H1 (cell line): ENCODE measurements at regions not wholly inside any gene's neighbourhood (a gene's known extent, or its start where the extent isn't known, plus 50 kb on each side); places are given as distances from the start of the nearest gene placed in this dataset.

ENCODE experiments used
- CTCF ChIA-PET: fragments of 300-600 bp; sonication (Branson Sonifier 250); formaldehyde crosslinking; loops from one replicate; lab custom pipeline; 2021; ENCODE audit not compliant: partially characterized antibody; lab: Charles Lee
- POLR2A ChIA-PET: fragments of 300-600 bp; sonication (Branson Sonifier 250); formaldehyde crosslinking; loops from one replicate; lab custom pipeline; 2021; ENCODE audit warnings: inconsistent platforms; ENCODE audit not compliant: partially characterized antibody; lab: Charles Lee
- DNase-seq, 2 experiments: peaks; one replicate each; pipeline versions ENCODE4 v3.0.0 to v3.0.0-alpha.2; 2010 to 2022; ENCODE audit warnings: low spot score in 2 of 2, low read depth in 1 of 2, mixed read lengths in 1 of 2
- FAIRE-seq: peaks from 2 replicates; lab custom pipeline; 2011; peaks lifted over from hg19 to GRCh38; lab: Jason Lieb, UNC
- H2AFZ ChIP-seq: 2 replicates; pipeline ENCODE4 v1.8.1; 2012; ENCODE audit warnings: low read length, inconsistent platforms
- H2AK5ac ChIP-seq: 2 replicates; pipeline ENCODE4 v1.6.1; 2013; ENCODE audit warnings: low read depth, low read length
- H2BK120ac ChIP-seq: replicated peaks from 2 replicates; pipeline ENCODE3; 2013; ENCODE audit warnings: low read depth, low read length, inconsistent platforms
- H2BK12ac ChIP-seq: 2 replicates; pipeline ENCODE4 v1.6.1; 2013; ENCODE audit warnings: low read depth, low read length
- H2BK15ac ChIP-seq: 2 replicates; pipeline ENCODE4 v1.6.1; 2013; ENCODE audit warnings: low read length
- H2BK20ac ChIP-seq: 2 replicates; pipeline ENCODE4 v1.6.1; 2013; ENCODE audit warnings: low read length
- H2BK5ac ChIP-seq: 2 replicates; pipeline ENCODE4 v1.6.1; 2013; ENCODE audit warnings: low read depth, low read length
- H3K14ac ChIP-seq: 2 replicates; pipeline ENCODE4 v1.6.1; 2013; ENCODE audit warnings: inconsistent platforms; ENCODE audit not compliant: insufficient read length
- H3K18ac ChIP-seq: 2 replicates; pipeline ENCODE4 v1.6.1; 2013; ENCODE audit warnings: low read length; ENCODE audit errors: extremely low read depth
- H3K23ac ChIP-seq: 2 replicates; pipeline ENCODE4 v1.6.1; 2013; ENCODE audit warnings: inconsistent platforms; ENCODE audit not compliant: insufficient read length
- H3K23me2 ChIP-seq: 2 replicates; pipeline ENCODE4 v1.6.1; 2013; ENCODE audit warnings: low read depth, low read length
- H3K27ac ChIP-seq: 2 replicates; pipeline ENCODE4 v1.6.1; 2011; ENCODE audit warnings: low read depth, low read length, inconsistent platforms
- H3K27me3 ChIP-seq, 4 experiments: replicated peaks in 1 of 4; 1 replicate in 1 of 4; 2 replicates in 3 of 4; pipeline versions ENCODE4 v1.6.1 to v1.8.1; 2011 to 2013; ENCODE audit warnings: low read length in 3 of 4, mild to moderate bottlenecking in 3 of 4, inconsistent platforms in 2 of 4, mixed read lengths in 2 of 4, moderate library complexity in 1 of 4; ENCODE audit not compliant: control insufficient read depth in 3 of 4, insufficient read depth in 3 of 4; ENCODE audit errors: extremely low read depth in 1 of 4
- H3K36me3 ChIP-seq, 4 experiments: 2 replicates each; pipeline versions ENCODE4 v1.6.1 to v1.8.1; 2011 to 2013; ENCODE audit warnings: mild to moderate bottlenecking in 4 of 4, low read length in 3 of 4, moderate library complexity in 2 of 4, control low read depth in 1 of 4, inconsistent platforms in 1 of 4; ENCODE audit not compliant: insufficient read depth in 4 of 4, control insufficient read depth in 2 of 4
- H3K4ac ChIP-seq: replicated peaks from 2 replicates; pipeline ENCODE3; 2013; ENCODE audit warnings: low read length, low read depth, mixed read lengths, inconsistent platforms; ENCODE audit not compliant: insufficient read length
- H3K4me1 ChIP-seq, 4 experiments: replicated peaks in 1 of 4; 1 replicate in 1 of 4; 2 replicates in 3 of 4; pipeline versions ENCODE4 v1.6.1 to v1.8.1; 2011 to 2013; ENCODE audit warnings: low read length in 3 of 4, inconsistent platforms in 2 of 4, mixed read lengths in 1 of 4; ENCODE audit not compliant: insufficient read depth in 4 of 4, control insufficient read depth in 3 of 4
- H3K4me2 ChIP-seq, 2 experiments: 2 replicates each; pipeline versions ENCODE4 v1.6.1 to v1.8.1; 2011 to 2013; ENCODE audit warnings: low read depth in 2 of 2, low read length in 2 of 2, control low read depth in 1 of 2, inconsistent platforms in 1 of 2, mild to moderate bottlenecking in 1 of 2; ENCODE audit not compliant: insufficient read depth in 1 of 2
- H3K4me3 ChIP-seq, 4 experiments: fragments of 200-600, 300-600 bp in 1 of 4; sonication (generic), shearing (Covaris generic), sonication (Bioruptor Twin) in 1 of 4; 2 replicates each; pipeline versions ENCODE4 v1.5.1 to v1.8.1; 2011 to 2016; ENCODE audit warnings: low read length in 4 of 4, low read depth in 3 of 4, control low read depth in 2 of 4, inconsistent platforms in 2 of 4, mild to moderate bottlenecking in 2 of 4, mixed read lengths in 1 of 4, moderate library complexity in 1 of 4; ENCODE audit not compliant: insufficient read depth in 2 of 4; ENCODE audit errors: extremely low read depth in 1 of 4
- H3K56ac ChIP-seq: replicated peaks from 2 replicates; pipeline ENCODE3; 2013; ENCODE audit warnings: low read depth, mild to moderate bottlenecking, mixed read lengths, low read length, inconsistent platforms; ENCODE audit not compliant: insufficient read length
- H3K79me1 ChIP-seq: 2 replicates; pipeline ENCODE4 v1.6.1; 2013; ENCODE audit warnings: low read depth, low read length, control low read depth
- H3K79me2 ChIP-seq, 2 experiments: 2 replicates each; pipeline versions ENCODE4 v1.6.1 to v1.8.1; 2012 to 2013; ENCODE audit warnings: low read length in 2 of 2, mild to moderate bottlenecking in 2 of 2, inconsistent platforms in 1 of 2; ENCODE audit not compliant: insufficient read depth in 2 of 2, control insufficient read depth in 1 of 2
- H3K9ac ChIP-seq, 4 experiments: replicated peaks in 1 of 4; 1 replicate in 1 of 4; 2 replicates in 3 of 4; pipeline versions ENCODE4 v1.6.1 to v1.8.1; 2011 to 2013; ENCODE audit warnings: low read depth in 3 of 4, low read length in 3 of 4, control low read depth in 2 of 4, mild to moderate bottlenecking in 2 of 4, moderate library complexity in 2 of 4, inconsistent platforms in 1 of 4; ENCODE audit errors: extremely low read depth in 1 of 4
- H3K9me3 ChIP-seq, 2 experiments: 2 replicates each; pipeline versions ENCODE4 v1.6.1 to v1.8.1; 2012 to 2013; ENCODE audit warnings: mild to moderate bottlenecking in 2 of 2, moderate library complexity in 2 of 2, control low read depth in 1 of 2, inconsistent platforms in 1 of 2, low read depth in 1 of 2, low read length in 1 of 2, mixed read lengths in 1 of 2; ENCODE audit not compliant: insufficient read depth in 2 of 2
- H4K20me1 ChIP-seq, 2 experiments: replicated peaks in 1 of 2; 2 replicates each; pipeline versions ENCODE3 to v1.8.1; 2011 to 2013; ENCODE audit warnings: inconsistent platforms in 2 of 2, low read length in 2 of 2, mild to moderate bottlenecking in 1 of 2; ENCODE audit not compliant: insufficient read depth in 2 of 2, control insufficient read depth in 1 of 2
- H4K5ac ChIP-seq: 2 replicates; pipeline ENCODE4 v1.6.1; 2013; ENCODE audit warnings: low read length, low read depth, mixed read lengths, inconsistent platforms; ENCODE audit not compliant: insufficient read length
- H4K8ac ChIP-seq: 2 replicates; pipeline ENCODE4 v1.8.0; 2013; ENCODE audit warnings: mild to moderate bottlenecking, moderate library complexity, low read length, inconsistent platforms; ENCODE audit not compliant: insufficient read depth; ENCODE audit errors: extremely low read depth
- H4K91ac ChIP-seq: replicated peaks from 2 replicates; pipeline ENCODE3; 2013; ENCODE audit warnings: low read length, mixed read lengths, inconsistent platforms; ENCODE audit not compliant: insufficient read length
- CBX8 ChIP-seq: fragments of 300-800, 300-1000 bp; sonication (generic); IDR thresholded peaks from 2 replicates; pipeline ENCODE4 v1.7.1; 2016; ENCODE audit warnings: low read depth, low read length, borderline replicate concordance
- FOSL1 ChIP-seq: IDR thresholded peaks from 2 replicates; pipeline ENCODE4 v1.6.1; 2011; ENCODE audit warnings: mild to moderate bottlenecking, low read depth, low read length, moderate library complexity; ENCODE audit not compliant: insufficient read depth
- HDAC2 ChIP-seq, 2 experiments: fragments of 300-600 bp in 1 of 2; sonication (generic) in 1 of 2; IDR thresholded peaks; 2 replicates each; pipeline ENCODE4 v1.6.1; 2011 to 2012; ENCODE audit warnings: low read depth in 2 of 2, low read length in 2 of 2, mild to moderate bottlenecking in 2 of 2, moderate library complexity in 2 of 2, borderline replicate concordance in 1 of 2, inconsistent platforms in 1 of 2
- POU5F1 ChIP-seq: IDR thresholded peaks from 2 replicates; pipeline ENCODE4 v1.6.1; 2011; ENCODE audit warnings: low read depth, mild to moderate bottlenecking, low read length, moderate library complexity
- RFX5 ChIP-seq: IDR thresholded peaks from 2 replicates; pipeline ENCODE4 v1.6.1; 2011; ENCODE audit warnings: low read depth, low read length, improper control_type of control experiment, borderline replicate concordance
- SIRT6 ChIP-seq: IDR thresholded peaks from one replicate; pipeline ENCODE4 v1.7.1; 2012; ENCODE audit warnings: low read length, inconsistent platforms
- TEAD4 ChIP-seq: IDR thresholded peaks from 2 replicates; pipeline ENCODE4 v1.6.1; 2012; ENCODE audit warnings: low read depth, low read length, inconsistent platforms, mixed read lengths
- WGBS, 2 experiments: shearing (Covaris generic) in 1 of 2; methylation state at CpG; one replicate each; pipeline versions ENCODE4 v1.1.6 to v1.1.7; 2013 to 2015; ENCODE audit warnings: low lambda C conversion rate in 2 of 2, mixed read lengths in 2 of 2, inconsistent platforms in 1 of 2, low coverage in 1 of 2, missing lambda C conversion rate in 1 of 2; ENCODE audit not compliant: insufficient replicate concordance in 2 of 2, insufficient coverage in 1 of 2, insufficient read length in 1 of 2; ENCODE audit errors: extremely low coverage in 1 of 2, missing lambda C conversion rate in 1 of 2; 5-methylcytosine and 5-hydroxymethylcytosine counted together
- TF ChIP-seq, protein P1 (sequence below): IDR thresholded peaks from 2 replicates; pipeline ENCODE4 v1.6.1; 2011; ENCODE audit warnings: low read depth, mild to moderate bottlenecking, low read length; ENCODE audit not compliant: insufficient read depth

- DNase-seq (no peak), FAIRE-seq (no peak)
- no peaks in the 10 kb centered on the region for H3K9me3 ChIP-seq
- no peak overlapping the region for H4K8ac ChIP-seq
- H3K27ac ChIP-seq, result no peak overlapping the region
- H2BK12ac ChIP-seq, result no peak overlapping the region
- H3K79me1 ChIP-seq, result no peaks in the 10 kb centered on the region
- no peak overlapping the region for H3K4me3 ChIP-seq
- no peak overlapping the region for H4K91ac ChIP-seq
- no peak overlapping the region for H3K23ac ChIP-seq
- TF ChIP-seq RFX5, result no peak
- no peak for TF ChIP-seq POU5F1
- no peak for TF ChIP-seq CBX8
- no peak for TF ChIP-seq HDAC2 (IDR thresholded peaks at IDR 0.05; ENCODE audit: borderline replicate concordance in 1 of 2, low read depth in 2 of 2, low read length in 2 of 2)
- TF ChIP-seq TEAD4, result no peak
- TF ChIP-seq SIRT6, result no peak
- TF ChIP-seq, protein P1, sequence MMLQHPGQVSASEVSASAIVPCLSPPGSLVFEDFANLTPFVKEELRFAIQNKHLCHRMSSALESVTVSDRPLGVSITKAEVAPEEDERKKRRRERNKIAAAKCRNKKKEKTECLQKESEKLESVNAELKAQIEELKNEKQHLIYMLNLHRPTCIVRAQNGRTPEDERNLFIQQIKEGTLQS, result no peak
- no peak for TF ChIP-seq FOSL1
- no peak overlapping the region for H3K9ac ChIP-seq
- H3K4me1 ChIP-seq, result peaks cover 2 to 7% (median 5%) of the 10 kb centered on the region in 4 experiments; a peak in 4 of 7 replicates
- no peaks in the 10 kb centered on the region for H3K27me3 ChIP-seq
- no peak overlapping the region for H3K14ac ChIP-seq
- no peak overlapping the region for H4K5ac ChIP-seq
- H2BK5ac ChIP-seq, result no peak overlapping the region
- CTCF ChIA-PET, result no interaction called here
- no peak overlapping the region for H2AFZ ChIP-seq
- no peak overlapping the region for H3K4me2 ChIP-seq
- H3K79me2 ChIP-seq, result no peaks in the 10 kb centered on the region
- no peak overlapping the region for H2BK15ac ChIP-seq
- H2AK5ac ChIP-seq, result no peak overlapping the region
- no peak overlapping the region for H3K56ac ChIP-seq
- no peaks in the 10 kb centered on the region for H3K36me3 ChIP-seq
- POLR2A ChIA-PET, result no interaction called here
- H4K20me1 ChIP-seq, result no peaks in the 10 kb centered on the region
- 0 out of 2 replicates have a peak, but pooled peaks cover 3% of the 10 kb centered on the region for H3K23me2 ChIP-seq
- no peak overlapping the region for H2BK120ac ChIP-seq
- 79% methylated on average over 1 of the region's 1 CpG; no CpG with 5 or more reads in 1 of the 2 experiments for WGBS, 2 experiments
- no peak overlapping the region for H2BK20ac ChIP-seq
- no peak overlapping the region for H3K4ac ChIP-seq
- no peak overlapping the region for H3K18ac ChIP-seq
These were observed 344.2 kb upstream of the CCNH start for GRCh38 chr5:87756951-87757350.
